Activated T-cell treated with anti-CD3 and anti-CD28 coated beads, Interleukin-2, amount 50 U/mL, for 72 hours (primary cell): ENCODE measurements at regions not wholly inside any gene's neighbourhood (a gene's known extent, or its start where the extent isn't known, plus 50 kb on each side); places are given as distances from the start of the nearest gene placed in this dataset.
"Not testable (repeated sequence)": the region's sequence is repeated elsewhere in the genome, so short reads cannot be mapped to it uniquely, and the experiment has no call there.

Experiments
- ATAC-seq, 2 donors: fragments of 150-1000 bp; cut with Tn5 transposase; replicated peaks in 1 of 2; 2 replicates each; pipeline ENCODE4 v1.10.0; 2021; ENCODE audit warnings: moderate library complexity in 2 of 2, mild to moderate bottlenecking in 1 of 2
- DNase-seq, 2 donors: peaks; one replicate each; pipeline ENCODE4 v3.0.0; 2021 to 2022; ENCODE audit warnings: mixed read lengths in 1 of 2
- H3K27ac Mint-ChIP-seq: one replicate; pipeline ENCODE4 v1.8.0; 2022; ENCODE audit warnings: mild to moderate bottlenecking, moderate library complexity, mixed read lengths
- H3K27me3 Mint-ChIP-seq: one replicate; pipeline ENCODE4 v1.8.0; 2022; ENCODE audit warnings: low read depth, mixed read lengths
- H3K36me3 Mint-ChIP-seq, 2 donors: one replicate each; pipeline ENCODE4 v1.8.0; 2022; ENCODE audit warnings: mixed read lengths in 2 of 2, mild to moderate bottlenecking in 1 of 2; ENCODE audit not compliant: insufficient read depth in 2 of 2
- H3K4me1 Mint-ChIP-seq: one replicate; pipeline ENCODE4 v1.8.0; 2022; ENCODE audit warnings: low read depth, mixed read lengths
- H3K4me3 Mint-ChIP-seq, 2 donors: one replicate each; pipeline ENCODE4 v1.8.0; 2022; ENCODE audit warnings: mild to moderate bottlenecking in 2 of 2, mixed read lengths in 2 of 2, moderate library complexity in 2 of 2
- H3K9me3 Mint-ChIP-seq, 2 donors: one replicate each; pipeline ENCODE4 v1.8.0; 2022; ENCODE audit warnings: mixed read lengths in 2 of 2

DNA sequence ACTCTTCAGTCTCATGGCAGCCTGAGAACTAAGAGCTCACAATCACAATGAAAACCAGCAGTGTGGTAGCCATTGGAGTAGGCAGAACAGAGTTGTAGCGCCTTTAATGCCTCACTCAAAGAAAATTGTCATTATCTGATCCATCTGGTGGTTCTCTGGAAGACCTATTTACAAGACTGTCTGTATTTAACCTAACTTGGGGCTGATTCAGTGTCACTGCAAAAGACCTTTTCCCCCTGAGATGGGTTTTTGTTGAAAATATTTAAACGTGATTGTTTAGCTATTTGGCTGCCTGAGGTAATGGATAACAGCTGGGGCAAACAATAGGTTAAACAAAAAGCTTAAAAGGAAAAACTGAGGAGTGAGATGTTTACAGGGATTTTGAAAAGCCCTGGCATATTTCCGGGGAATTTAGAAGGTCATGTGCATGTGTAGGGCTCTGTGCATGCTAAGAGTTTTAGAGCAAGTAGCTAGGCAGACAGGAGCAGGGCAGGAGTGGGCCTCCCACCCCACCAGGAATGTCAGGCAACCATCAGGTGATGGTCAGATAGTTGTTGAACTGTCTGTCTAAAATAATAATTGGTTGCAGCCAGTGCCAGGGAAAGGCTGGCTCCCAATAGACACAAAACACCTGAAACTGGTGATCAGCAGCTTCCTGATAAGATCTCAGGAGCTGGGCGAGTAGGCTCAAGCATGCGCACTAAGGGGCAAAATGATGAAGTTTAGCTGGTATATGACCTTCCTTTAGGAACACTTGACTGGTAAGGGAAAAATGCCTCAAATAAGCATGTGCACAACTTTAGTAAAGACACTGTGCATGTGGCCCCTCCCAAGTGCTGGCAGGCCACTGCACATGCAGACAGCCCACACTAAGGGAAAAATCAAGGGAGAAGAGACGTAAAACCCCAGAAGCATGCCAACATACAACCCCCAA, 70.8 kb upstream of the AKIRIN2 start:
- H3K36me3 Mint-ChIP-seq, result no peaks in the 10 kb centered on the region
- no peaks in the 10 kb centered on the region for H3K9me3 Mint-ChIP-seq
- H3K27ac Mint-ChIP-seq, result no peak overlapping the region
- no peak overlapping the region for H3K4me3 Mint-ChIP-seq
- peaks cover 8% of the 10 kb centered on the region for H3K27me3 Mint-ChIP-seq
- H3K4me1 Mint-ChIP-seq, result no peaks in the 10 kb centered on the region
- ATAC-seq (no peak), DNase-seq (no peak)

DNA sequence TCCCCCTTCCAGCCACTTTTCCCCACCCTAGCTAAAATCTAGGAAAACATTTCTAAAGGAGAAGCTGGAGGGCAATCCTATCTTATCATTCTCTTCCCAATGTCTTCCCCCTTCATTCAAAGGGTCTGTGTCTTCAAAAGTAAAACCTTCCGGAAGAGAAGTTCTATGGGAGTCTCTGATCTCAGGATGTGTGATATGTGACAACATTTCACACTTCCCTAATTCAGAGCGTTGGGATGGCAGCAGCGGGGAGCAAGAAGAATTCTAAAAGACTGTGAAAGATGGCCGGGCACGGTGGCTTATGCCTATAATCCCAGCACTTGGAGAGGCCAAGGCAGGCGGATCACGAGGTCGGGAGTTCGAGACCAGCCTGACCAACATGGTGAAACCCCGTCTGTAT, 65.4 kb upstream of the AKIRIN2 start:
- Mint-ChIP-seq H3K4me3 (no peak overlapping the region), H3K27me3 (no peaks in the 10 kb centered on the region), H3K9me3 (no peaks in the 10 kb centered on the region), H3K27ac (no peak overlapping the region), H3K4me1 (no peaks in the 10 kb centered on the region), H3K36me3 (no peaks in the 10 kb centered on the region)
- ATAC-seq (no peak), DNase-seq (no peak)

DNA sequence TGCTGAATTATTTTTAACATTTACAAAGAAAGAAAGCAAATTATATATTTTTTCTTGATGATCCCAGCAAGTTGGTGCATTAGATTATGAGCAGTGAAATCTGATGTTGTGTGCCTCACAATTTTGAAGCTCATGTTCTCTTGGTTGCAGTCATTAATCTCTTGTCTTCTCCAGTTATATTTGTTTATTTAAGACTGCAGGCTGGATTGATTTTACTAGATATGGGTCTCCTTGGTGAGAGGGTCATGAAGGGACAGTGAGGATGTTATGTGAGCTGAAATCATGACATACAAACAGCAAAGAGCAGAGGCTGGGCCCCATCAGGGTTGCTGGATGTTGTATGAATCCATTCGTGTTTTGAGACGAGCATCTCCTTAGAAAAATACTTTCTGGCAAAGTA, 64.2 kb upstream of the AKIRIN2 start:
- no peak overlapping the region for H3K4me3 Mint-ChIP-seq
- H3K27ac Mint-ChIP-seq, result no peak overlapping the region
- H3K27me3 Mint-ChIP-seq, result no peaks in the 10 kb centered on the region
- H3K4me1 Mint-ChIP-seq, result no peaks in the 10 kb centered on the region
- H3K36me3 Mint-ChIP-seq, result no peaks in the 10 kb centered on the region
- H3K9me3 Mint-ChIP-seq, result no peaks in the 10 kb centered on the region
- DNase-seq (no peak), ATAC-seq (no peak)

DNA sequence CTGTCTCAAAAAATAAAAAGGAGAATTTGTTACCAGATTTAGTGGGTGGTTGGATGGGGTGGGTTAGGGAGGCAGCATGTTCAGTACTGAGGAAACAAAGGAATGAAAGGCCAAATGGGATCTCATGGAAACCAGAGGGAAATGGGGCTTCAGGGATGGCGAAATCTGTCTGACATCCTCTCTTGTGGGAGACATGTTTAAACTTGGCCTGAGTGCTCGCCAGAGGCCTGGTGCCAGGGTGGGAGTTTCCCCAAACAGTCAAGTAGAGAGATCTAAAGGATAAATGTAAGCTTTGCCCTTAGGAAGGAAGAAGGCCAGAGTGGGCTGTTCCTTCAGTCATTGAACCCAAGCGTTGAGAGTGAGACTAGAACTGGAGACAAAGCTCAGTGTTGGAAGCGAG, 61.9 kb upstream of the AKIRIN2 start:
- no peak for ATAC-seq

DNA sequence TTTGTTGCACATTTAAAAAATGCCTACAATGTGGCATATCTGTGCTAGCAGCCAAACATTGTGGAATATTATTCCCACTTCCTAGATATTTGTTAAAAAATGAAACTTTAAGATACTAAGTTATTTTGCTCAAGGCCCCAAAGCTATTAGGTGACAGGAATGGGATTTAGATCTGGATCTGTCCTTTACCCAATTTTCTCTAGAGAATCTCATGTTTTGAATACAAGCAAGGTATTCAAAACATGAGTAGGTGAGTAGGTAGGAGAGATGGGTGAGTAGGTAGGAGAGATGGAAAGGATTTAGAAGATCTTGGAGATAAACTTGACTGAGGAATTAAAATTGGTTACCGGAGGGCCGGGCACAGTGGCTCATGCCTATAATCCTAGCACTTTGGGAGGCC, 61.2 kb upstream of the AKIRIN2 start:
- DNase-seq, result no peak
- Mint-ChIP-seq H3K27ac (no peak overlapping the region), H3K4me3 (no peak overlapping the region), H3K4me1 (no peaks in the 10 kb centered on the region), H3K27me3 (no peaks in the 10 kb centered on the region), H3K9me3 (no peaks in the 10 kb centered on the region), H3K36me3 (no peaks in the 10 kb centered on the region)
- ATAC-seq, result no peak

More for the DNA sequence above, 61.9 kb upstream of the AKIRIN2 start:
- no peaks in the 10 kb centered on the region for H3K4me1 Mint-ChIP-seq
- H3K27me3 Mint-ChIP-seq, result no peaks in the 10 kb centered on the region
- H3K4me3 Mint-ChIP-seq, result no peak overlapping the region
- DNase-seq, result no peak
- no peaks in the 10 kb centered on the region for H3K9me3 Mint-ChIP-seq
- H3K36me3 Mint-ChIP-seq, result no peaks in the 10 kb centered on the region
- H3K27ac Mint-ChIP-seq, result no peak overlapping the region

DNA sequence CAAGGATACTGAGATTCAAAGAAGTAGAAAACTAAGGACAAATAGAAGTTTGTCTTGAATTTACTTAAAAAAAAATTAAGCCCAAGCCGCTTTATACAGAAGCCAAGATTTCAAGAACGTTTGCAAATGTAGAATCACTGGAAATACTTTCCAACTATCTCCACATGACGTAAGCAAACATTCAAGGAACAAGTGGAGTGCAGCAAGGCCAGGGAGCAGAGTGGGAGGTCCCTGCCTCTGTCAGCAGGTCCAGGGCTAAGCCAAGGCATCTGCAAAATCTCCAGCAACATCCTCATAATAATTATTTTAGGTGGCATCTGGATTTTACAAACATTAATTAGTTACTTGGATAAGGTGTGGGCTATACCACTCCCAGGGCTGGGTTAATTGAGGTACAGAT, 60.1 kb upstream of the AKIRIN2 start:
- ATAC-seq (no peak), DNase-seq (no peak)
- Mint-ChIP-seq H3K36me3 (no peaks in the 10 kb centered on the region), H3K27ac (no peak overlapping the region), H3K4me1 (peaks cover 3% of the 10 kb centered on the region), H3K27me3 (no peaks in the 10 kb centered on the region), H3K4me3 (no peak overlapping the region), H3K9me3 (no peaks in the 10 kb centered on the region)

DNA sequence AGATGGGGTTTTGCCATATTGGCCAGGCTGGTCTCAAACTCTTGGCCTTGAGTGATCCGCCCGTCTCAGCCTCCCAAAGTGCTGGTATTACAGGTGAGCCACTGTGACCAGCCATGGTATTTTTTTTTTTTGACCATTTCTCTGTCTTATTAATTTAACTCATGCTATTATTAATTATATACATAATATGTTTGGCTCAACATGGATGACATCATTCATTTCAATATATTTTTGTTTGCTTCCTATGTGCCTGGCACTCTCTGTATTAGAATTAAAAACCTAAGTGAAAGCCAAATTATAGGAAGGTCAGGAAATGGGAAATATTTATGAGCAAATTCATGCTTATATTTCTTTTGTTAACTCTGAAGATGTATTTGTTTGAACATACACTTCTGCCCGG, 55.8 kb upstream of the AKIRIN2 start:
- H3K4me3 Mint-ChIP-seq, result peak overlapping the region in 1 of 2 donors; percentile 57
- H3K27me3 Mint-ChIP-seq, result no peaks in the 10 kb centered on the region
- no peaks in the 10 kb centered on the region for H3K9me3 Mint-ChIP-seq
- DNase-seq (no peak), ATAC-seq (no peak)
- no peak overlapping the region for H3K27ac Mint-ChIP-seq
- no peaks in the 10 kb centered on the region for H3K36me3 Mint-ChIP-seq
- peaks cover 16% of the 10 kb centered on the region for H3K4me1 Mint-ChIP-seq

DNA sequence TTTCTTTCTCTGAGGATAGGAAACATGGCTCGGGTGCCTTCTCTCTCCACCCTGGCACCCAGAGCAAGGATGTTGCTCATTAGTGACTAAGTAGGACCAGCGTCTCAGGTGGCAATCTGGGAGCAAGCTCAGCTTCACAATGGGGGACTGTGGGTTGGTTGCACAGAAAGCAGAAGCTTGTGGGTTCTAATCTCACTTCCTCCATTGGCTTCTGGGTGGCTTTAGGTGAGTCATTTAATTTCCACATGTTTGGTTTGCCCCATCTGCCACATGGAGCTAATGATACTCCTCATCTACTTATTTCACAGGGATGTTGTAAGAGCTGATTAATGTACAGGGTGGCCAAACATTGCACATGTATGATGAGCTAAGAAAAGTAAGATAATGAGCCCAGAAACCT, 54.8 kb upstream of the AKIRIN2 start:
- ATAC-seq (peak; percentile 92 to 94), DNase-seq (peak; percentile 42 to 49)
- Mint-ChIP-seq H3K27me3 (no peaks in the 10 kb centered on the region), H3K36me3 (no peaks in the 10 kb centered on the region), H3K4me1 (peaks cover 16% of the 10 kb centered on the region), H3K9me3 (no peaks in the 10 kb centered on the region), H3K27ac (peak overlapping the region; percentile 65), H3K4me3 (peak overlapping the region in 1 of 2 donors; percentile 57)

DNA sequence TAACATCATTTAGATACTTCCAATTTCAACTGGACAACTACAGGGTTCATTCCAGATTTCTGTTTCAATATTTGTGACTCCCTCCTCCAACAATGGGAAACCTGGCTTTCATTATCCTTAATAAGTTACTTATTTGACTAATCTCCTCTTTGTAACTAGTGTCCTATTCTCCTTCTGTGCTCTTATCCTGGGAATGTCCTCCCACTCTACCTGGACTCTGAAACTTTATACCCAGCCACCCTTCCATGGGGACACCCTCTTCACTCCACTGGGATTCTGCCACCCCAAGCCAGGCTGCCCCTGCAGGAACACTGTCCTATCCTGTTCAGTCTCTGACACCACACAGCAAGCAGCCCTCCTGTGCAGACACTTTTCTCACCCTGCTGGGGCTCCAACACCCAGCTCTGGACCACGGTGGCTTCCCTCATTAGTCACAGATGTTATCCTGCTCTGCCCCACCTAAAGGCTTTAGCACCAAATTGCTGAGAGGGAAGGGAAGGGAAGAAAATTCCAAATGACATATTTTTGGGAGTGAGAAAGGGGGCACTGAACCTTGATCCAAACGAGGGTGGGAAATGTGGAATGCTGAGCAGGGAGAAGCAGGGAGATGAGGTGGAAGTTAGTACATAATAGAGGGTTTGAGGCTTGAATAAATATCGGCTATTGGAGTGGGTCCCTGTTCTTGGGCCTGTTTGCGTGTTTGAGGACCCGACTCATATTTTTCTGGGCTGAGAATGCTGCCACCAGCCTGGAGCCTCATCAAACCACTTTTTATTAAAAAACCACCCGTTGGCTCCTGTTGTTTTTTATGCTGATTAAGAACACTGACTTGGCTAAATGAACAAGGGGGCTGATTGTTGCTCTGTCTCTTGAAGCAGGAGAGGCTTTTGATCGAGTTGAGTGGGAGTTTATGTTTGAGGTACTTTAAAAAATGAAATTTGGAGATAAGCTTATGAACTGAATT, 54.0 kb upstream of the AKIRIN2 start:
- H3K4me1 Mint-ChIP-seq, result peaks cover 16% of the 10 kb centered on the region
- no peaks in the 10 kb centered on the region for H3K9me3 Mint-ChIP-seq
- H3K27ac Mint-ChIP-seq, result no peak overlapping the region
- no peaks in the 10 kb centered on the region for H3K27me3 Mint-ChIP-seq
- DNase-seq, result peak in 1 of 2 donors; percentile 7
- H3K36me3 Mint-ChIP-seq, result no peaks in the 10 kb centered on the region
- H3K4me3 Mint-ChIP-seq, result no peak overlapping the region
- no peak for ATAC-seq

DNA sequence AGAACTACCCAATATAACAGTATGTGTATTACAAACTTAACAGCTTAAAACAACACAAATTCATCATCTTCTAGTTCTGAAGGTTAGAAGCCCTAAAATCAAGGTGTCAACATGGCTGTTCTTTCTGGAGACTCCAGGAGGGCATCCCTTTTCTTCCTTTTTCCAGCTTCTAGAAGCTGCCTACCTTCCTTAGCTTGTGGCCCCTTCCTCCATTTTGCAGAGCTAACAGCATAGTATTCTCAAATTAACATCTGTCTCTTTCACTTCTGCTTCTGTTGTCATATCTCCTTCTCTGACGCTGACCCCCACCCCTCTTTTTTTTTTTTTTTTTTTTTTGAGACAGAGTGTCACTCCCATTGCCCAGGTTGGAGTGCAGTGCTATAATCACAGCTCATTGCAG, 52.8 kb upstream of the AKIRIN2 start:
- H3K4me1 Mint-ChIP-seq, result peaks cover 16% of the 10 kb centered on the region
- H3K4me3 Mint-ChIP-seq, result no peak overlapping the region
- DNase-seq (no peak), ATAC-seq (no peak)
- H3K36me3 Mint-ChIP-seq, result no peaks in the 10 kb centered on the region
- H3K27me3 Mint-ChIP-seq, result no peaks in the 10 kb centered on the region
- no peak overlapping the region for H3K27ac Mint-ChIP-seq
- no peaks in the 10 kb centered on the region for H3K9me3 Mint-ChIP-seq

DNA sequence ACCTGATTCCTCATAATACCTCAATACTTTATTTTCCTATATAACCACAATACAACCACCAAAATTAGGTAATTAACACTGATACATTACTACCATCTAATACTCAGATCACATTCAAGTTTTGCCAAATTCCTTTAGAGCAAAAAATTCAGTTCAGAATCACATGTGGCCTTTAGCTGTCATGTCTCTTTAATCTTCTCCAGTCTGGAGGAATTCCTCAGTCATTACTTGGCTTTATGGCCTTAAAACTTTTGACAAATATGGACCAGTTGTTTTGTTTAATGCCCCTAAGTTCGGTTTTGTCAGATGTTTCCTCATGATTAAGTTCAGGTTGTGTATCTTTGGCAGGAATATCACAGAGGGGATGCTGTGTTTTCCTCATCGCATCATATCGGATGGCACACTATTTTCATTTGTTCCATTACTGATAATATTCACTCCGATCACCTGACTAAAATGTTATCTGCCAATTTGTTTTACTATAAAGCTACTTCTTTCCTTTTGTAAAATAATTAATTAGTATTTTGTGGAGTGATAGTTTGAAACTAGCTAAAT, 51.2 kb upstream of the AKIRIN2 start:
- H3K9me3 Mint-ChIP-seq, result no peaks in the 10 kb centered on the region
- H3K27me3 Mint-ChIP-seq, result no peaks in the 10 kb centered on the region
- ATAC-seq (no peak), DNase-seq (no peak)
- H3K27ac Mint-ChIP-seq, result no peak overlapping the region
- peaks cover 16% of the 10 kb centered on the region for H3K4me1 Mint-ChIP-seq
- no peak overlapping the region for H3K4me3 Mint-ChIP-seq
- no peaks in the 10 kb centered on the region for H3K36me3 Mint-ChIP-seq

DNA sequence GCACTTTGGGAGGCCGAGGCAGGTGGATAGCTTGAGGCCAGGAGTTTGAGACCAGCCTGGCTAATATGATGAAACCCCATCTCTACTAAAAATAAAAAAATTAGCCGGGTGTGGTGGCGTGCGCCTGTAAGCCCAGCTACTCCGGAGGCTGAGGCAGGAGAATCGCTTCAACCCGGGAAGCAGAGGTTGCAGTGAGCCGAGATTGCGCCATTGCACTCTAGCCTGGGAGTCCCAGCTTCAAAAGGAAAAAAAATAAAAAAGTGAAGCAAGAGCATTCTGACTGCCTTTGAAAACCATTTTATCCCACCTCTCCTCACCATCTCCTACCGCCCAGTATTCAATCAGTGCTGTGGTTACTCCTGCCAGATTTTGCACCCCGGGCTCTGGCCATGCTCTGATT, 50.5 kb upstream of the AKIRIN2 start:
- DNase-seq, H3K4me3 Mint-ChIP-seq, H3K36me3 Mint-ChIP-seq, H3K27me3 Mint-ChIP-seq, H3K27ac Mint-ChIP-seq, H3K9me3 Mint-ChIP-seq, ATAC-seq: not testable (repeated sequence)
- peaks cover 16% of the 10 kb centered on the region for H3K4me1 Mint-ChIP-seq
